BLaER1 (cell line): ENCODE measurements at regions not wholly inside any gene's neighbourhood (a gene's known extent, or its start where the extent isn't known, plus 50 kb on each side); places are given as distances from the start of the nearest gene placed in this dataset.
A peak's percentile ranks its signal among the peaks of the same experiment; 100 is the strongest.

Source experiments
- H3K27ac ChIP-seq: shearing (Covaris generic); formaldehyde crosslinking; 2 replicates; pipeline ENCODE4 v1.8.1; 2022
- H3K27me3 ChIP-seq: shearing (Covaris generic); formaldehyde crosslinking; 2 replicates; pipeline ENCODE4 v1.8.1; 2022
- H3K36me3 ChIP-seq: shearing (Covaris generic); formaldehyde crosslinking; 2 replicates; pipeline ENCODE4 v1.8.1; 2022
- H3K4me1 ChIP-seq: shearing (Covaris generic); formaldehyde crosslinking; 2 replicates; pipeline ENCODE4 v1.8.1; 2022
- H3K4me2 ChIP-seq: shearing (Covaris generic); formaldehyde crosslinking; 2 replicates; pipeline ENCODE4 v1.8.1; 2022
- H3K4me3 ChIP-seq: shearing (Covaris generic); formaldehyde crosslinking; 2 replicates; pipeline ENCODE4 v1.8.1; 2022
- H3K9ac ChIP-seq: shearing (Covaris generic); formaldehyde crosslinking; 2 replicates; pipeline ENCODE4 v1.8.1; 2022
- H3K9me3 ChIP-seq: shearing (Covaris generic); formaldehyde crosslinking; 2 replicates; pipeline ENCODE4 v1.8.1; 2022
- H4K20me1 ChIP-seq: shearing (Covaris generic); formaldehyde crosslinking; 2 replicates; pipeline ENCODE4 v1.8.1; 2022
- Cebpa-rat ChIP-seq: shearing (Covaris generic); IDR thresholded peaks from 2 replicates; pipeline ENCODE4 v1.8.1; 2022

GRCh38 chr19:31801611-31802010, 452.4 kb upstream of the TSHZ3 start:
- no peaks in the 10 kb centered on the region for H3K27me3 ChIP-seq

GRCh38 chr19:31803835-31804446, 454.7 kb upstream of the TSHZ3 start:
- Histone ChIP-seq H3K27ac (no peak overlapping the region), H3K4me2 (no peak overlapping the region), H3K9me3 (no peaks in the 10 kb centered on the region), H3K4me1 (no peaks in the 10 kb centered on the region), H3K27me3 (no peaks in the 10 kb centered on the region), H3K4me3 (no peak overlapping the region), H4K20me1 (no peaks in the 10 kb centered on the region), H3K36me3 (no peaks in the 10 kb centered on the region), H3K9ac (no peak overlapping the region)
- no peak for TF ChIP-seq Cebpa-rat

More at GRCh38 chr19:31801611-31802010, 452.4 kb upstream of the TSHZ3 start:
- Histone ChIP-seq H3K4me3 (no peak overlapping the region), H3K9ac (no peak overlapping the region), H3K9me3 (no peaks in the 10 kb centered on the region), H3K4me1 (no peaks in the 10 kb centered on the region), H3K27ac (no peak overlapping the region), H4K20me1 (no peaks in the 10 kb centered on the region), H3K4me2 (no peak overlapping the region), H3K36me3 (no peaks in the 10 kb centered on the region)
- TF ChIP-seq Cebpa-rat, result no peak

GRCh38 chr19:31804668-31805067, 455.4 kb upstream of the TSHZ3 start:
- H3K36me3 ChIP-seq, result no peaks in the 10 kb centered on the region
- no peaks in the 10 kb centered on the region for H3K27me3 ChIP-seq
- no peak overlapping the region for H3K4me3 ChIP-seq
- H3K4me1 ChIP-seq, result no peaks in the 10 kb centered on the region
- no peaks in the 10 kb centered on the region for H3K9me3 ChIP-seq
- TF ChIP-seq Cebpa-rat, result no peak
- H3K9ac ChIP-seq, result no peak overlapping the region
- no peaks in the 10 kb centered on the region for H4K20me1 ChIP-seq
- no peak overlapping the region for H3K27ac ChIP-seq
- no peak overlapping the region for H3K4me2 ChIP-seq

GRCh38 chr19:31810536-31811109, 461.4 kb upstream of the TSHZ3 start:
- Histone ChIP-seq H4K20me1 (no peaks in the 10 kb centered on the region), H3K27me3 (no peaks in the 10 kb centered on the region), H3K36me3 (no peaks in the 10 kb centered on the region), H3K4me1 (no peaks in the 10 kb centered on the region), H3K4me3 (no peak overlapping the region), H3K27ac (no peak overlapping the region), H3K9me3 (no peaks in the 10 kb centered on the region), H3K9ac (no peak overlapping the region), H3K4me2 (no peak overlapping the region)
- no peak for TF ChIP-seq Cebpa-rat

GRCh38 chr19:31817971-31818797, 468.9 kb upstream of the TSHZ3 start:
- Histone ChIP-seq H4K20me1 (no peaks in the 10 kb centered on the region), H3K4me3 (no peak overlapping the region), H3K9me3 (0 out of 2 replicates have a peak, but pooled peaks cover 9% of the 10 kb centered on the region), H3K4me2 (peak overlapping the region; percentile 42), H3K36me3 (no peaks in the 10 kb centered on the region), H3K27me3 (no peaks in the 10 kb centered on the region), H3K27ac (0 out of 2 replicates have a peak overlapping the region, but pooled peaks have one; percentile 18), H3K9ac (no peak overlapping the region), H3K4me1 (peaks cover 18% of the 10 kb centered on the region)
- no peak for TF ChIP-seq Cebpa-rat

- Histone ChIP-seq H3K4me1 (peaks cover 18% of the 10 kb centered on the region), H3K9ac (no peak overlapping the region), H3K4me3 (no peak overlapping the region), H3K9me3 (0 out of 2 replicates have a peak, but pooled peaks cover 9% of the 10 kb centered on the region), H3K4me2 (peak overlapping the region; percentile 42), H3K27me3 (no peaks in the 10 kb centered on the region), H3K27ac (0 out of 2 replicates have a peak overlapping the region, but pooled peaks have one; percentile 18), H4K20me1 (no peaks in the 10 kb centered on the region), H3K36me3 (no peaks in the 10 kb centered on the region)
- no peak for TF ChIP-seq Cebpa-rat
These were observed 469.5 kb upstream of the TSHZ3 start for GRCh38 chr19:31818798-31819105.

GRCh38 chr19:31819837-31820236, 470.6 kb upstream of the TSHZ3 start:
- H3K4me2 ChIP-seq, result no peak overlapping the region
- H3K4me1 ChIP-seq, result peaks cover 18% of the 10 kb centered on the region
- H3K4me3 ChIP-seq, result no peak overlapping the region
- H3K27me3 ChIP-seq, result no peaks in the 10 kb centered on the region
- no peak overlapping the region for H3K27ac ChIP-seq
- H4K20me1 ChIP-seq, result no peaks in the 10 kb centered on the region
- H3K9me3 ChIP-seq, result 0 out of 2 replicates have a peak, but pooled peaks cover 9% of the 10 kb centered on the region
- H3K36me3 ChIP-seq, result no peaks in the 10 kb centered on the region
- no peak overlapping the region for H3K9ac ChIP-seq
- no peak for TF ChIP-seq Cebpa-rat

- Histone ChIP-seq H3K4me1 (peaks cover 18% of the 10 kb centered on the region), H3K9ac (no peak overlapping the region), H3K4me2 (no peak overlapping the region), H3K36me3 (no peaks in the 10 kb centered on the region), H3K27me3 (no peaks in the 10 kb centered on the region), H3K4me3 (no peak overlapping the region), H3K9me3 (0 out of 2 replicates have a peak, but pooled peaks cover 9% of the 10 kb centered on the region), H4K20me1 (no peaks in the 10 kb centered on the region), H3K27ac (no peak overlapping the region)
- TF ChIP-seq Cebpa-rat, result no peak
These were observed 472.1 kb upstream of the TSHZ3 start for GRCh38 chr19:31821346-31821745.

- Histone ChIP-seq H3K9ac (no peak overlapping the region), H3K36me3 (no peaks in the 10 kb centered on the region), H3K4me2 (no peak overlapping the region), H3K9me3 (0 out of 2 replicates have a peak, but pooled peaks cover 5% of the 10 kb centered on the region), H4K20me1 (no peaks in the 10 kb centered on the region), H3K4me1 (no peaks in the 10 kb centered on the region), H3K27ac (no peak overlapping the region), H3K27me3 (no peaks in the 10 kb centered on the region), H3K4me3 (no peak overlapping the region)
- no peak for TF ChIP-seq Cebpa-rat
These were observed 476.2 kb upstream of the TSHZ3 start for GRCh38 chr19:31825134-31826094.
